T-helper 22 cell (primary cell): ENCODE measurements at regions not wholly inside any gene's neighbourhood (a gene's known extent, or its start where the extent isn't known, plus 50 kb on each side); places are given as distances from the start of the nearest gene placed in this dataset.

Experiments
- DNase-seq: peaks from one replicate; pipeline ENCODE4 v3.0.0-alpha.2; 2020; ENCODE audit warnings: low read depth

GRCh38 chr4:153076861-153077260, 127.4 kb upstream of the TRIM2 start:
- DNase-seq, result no peak

- peak; percentile 25 for DNase-seq
Observed at GRCh38 chr4:153079857-153080391, 124.3 kb upstream of the TRIM2 start.

GRCh38 chr4:153081006-153081580, 123.2 kb upstream of the TRIM2 start:
- DNase-seq, result no peak

GRCh38 chr4:153081693-153082092, 122.5 kb upstream of the TRIM2 start:
- DNase-seq, result no peak

- no peak for DNase-seq
Observed at GRCh38 chr4:153082322-153083301, 121.6 kb upstream of the TRIM2 start.

- DNase-seq, result no peak
Observed at GRCh38 chr4:153083447-153083947, 120.7 kb upstream of the TRIM2 start.

- no peak for DNase-seq
Observed at GRCh38 chr4:153084224-153084979, 119.8 kb upstream of the TRIM2 start.

- DNase-seq, result peak; percentile 47
Observed at GRCh38 chr4:153084980-153085630, 119.1 kb upstream of the TRIM2 start.

GRCh38 chr4:153087671-153088194, 116.5 kb upstream of the TRIM2 start:
- no peak for DNase-seq

- no peak for DNase-seq
Observed at GRCh38 chr4:153089742-153090141, 114.5 kb upstream of the TRIM2 start.

- DNase-seq, result no peak
Observed at GRCh38 chr4:153090181-153090580, 114.1 kb upstream of the TRIM2 start.

- no peak for DNase-seq
Observed at GRCh38 chr4:153090670-153091385, 113.4 kb upstream of the TRIM2 start.

- DNase-seq, result no peak
Observed at GRCh38 chr4:153093396-153093795, 110.8 kb upstream of the TRIM2 start.

GRCh38 chr4:153093802-153094201, 110.4 kb upstream of the TRIM2 start:
- no peak for DNase-seq

GRCh38 chr4:153094435-153094834, 109.8 kb upstream of the TRIM2 start:
- DNase-seq, result no peak

- DNase-seq, result no peak
Observed at GRCh38 chr4:153095448-153096204, 108.6 kb upstream of the TRIM2 start.

- no peak for DNase-seq
Observed at GRCh38 chr4:153096344-153096743, 107.9 kb upstream of the TRIM2 start.

GRCh38 chr4:153098427-153098826, 105.8 kb upstream of the TRIM2 start:
- DNase-seq, result no peak

GRCh38 chr4:153099391-153100140, 104.7 kb upstream of the TRIM2 start:
- no peak for DNase-seq
